SK-N-SH treated with all-trans-retinoic acid at 6 μM for 48 hours (cell line): ENCODE measurements at regions not wholly inside any gene's neighbourhood (a gene's known extent, or its start where the extent isn't known, plus 50 kb on each side); places are given as distances from the start of the nearest gene placed in this dataset.

ENCODE experiments used
- ATAC-seq: fragments of 200-7000 bp; cut with Tn5 transposase; 3 replicates; pipeline ENCODE4 v1.9.1; 2020; ENCODE audit warnings: mild to moderate bottlenecking, moderate library complexity
- ARNTL ChIP-seq: fragments of 450-650 bp; formaldehyde crosslinking; IDR thresholded peaks from 2 replicates; pipeline ENCODE4 v1.5.0; 2020; ENCODE audit warnings: low read depth, mild to moderate bottlenecking, moderate library complexity, borderline replicate concordance
- BACH2 ChIP-seq: fragments of 250-450 bp; sonication (Bioruptor Pico); IDR thresholded peaks from 2 replicates; pipeline ENCODE4 v1.9.0; 2021; ENCODE audit warnings: mild to moderate bottlenecking, borderline replicate concordance
- CSDC2 ChIP-seq: fragments of 250-450 bp; sonication (Bioruptor Pico); IDR thresholded peaks from 2 replicates; pipeline ENCODE4 v1.5.0; 2020; ENCODE audit warnings: mild to moderate bottlenecking, moderate library complexity
- CSRNP3 ChIP-seq: fragments of 250-450 bp; sonication (Bioruptor Pico); IDR thresholded peaks from 2 replicates; pipeline ENCODE4 v1.5.1; 2021; ENCODE audit warnings: mild to moderate bottlenecking, moderate library complexity
- ESRRG ChIP-seq: fragments of 250-450 bp; sonication (Bioruptor Pico); IDR thresholded peaks from 2 replicates; pipeline ENCODE4 v1.6.1; 2021; ENCODE audit warnings: mild to moderate bottlenecking
- GLIS3 ChIP-seq: fragments of 250-450 bp; sonication (Bioruptor Pico); IDR thresholded peaks from 2 replicates; pipeline ENCODE4 v1.5.0; 2020; ENCODE audit warnings: mild to moderate bottlenecking, moderate library complexity
- OSR1 ChIP-seq: fragments of 250-450 bp; sonication (Bioruptor Pico); IDR thresholded peaks from 2 replicates; pipeline ENCODE4 v1.8.0; 2022; ENCODE audit warnings: moderate library complexity, mild to moderate bottlenecking, inconsistent platforms
- PATZ1 ChIP-seq: fragments of 250-450 bp; sonication (Bioruptor Pico); IDR thresholded peaks from 2 replicates; pipeline ENCODE4 v1.8.0; 2020; ENCODE audit warnings: mild to moderate bottlenecking, moderate library complexity, borderline replicate concordance
- PPARA ChIP-seq: fragments of 250-450 bp; sonication (Bioruptor Pico); IDR thresholded peaks from 2 replicates; pipeline ENCODE4 v1.5.0; 2020; ENCODE audit warnings: mild to moderate bottlenecking, borderline replicate concordance
- TCF4 ChIP-seq: fragments of 250-450 bp; sonication (Bioruptor Pico); IDR thresholded peaks from 2 replicates; pipeline ENCODE4 v1.8.0; 2021; ENCODE audit warnings: mild to moderate bottlenecking, moderate library complexity, borderline replicate concordance
- TOX ChIP-seq: fragments of 250-450 bp; sonication (Bioruptor Pico); IDR thresholded peaks from 2 replicates; pipeline ENCODE4 v1.8.0; 2021; ENCODE audit warnings: mild to moderate bottlenecking, moderate library complexity, borderline replicate concordance
- ZC3H10 ChIP-seq: fragments of 250-450 bp; sonication (Bioruptor Pico); IDR thresholded peaks from 2 replicates; pipeline ENCODE4 v1.5.1; 2021; ENCODE audit warnings: mild to moderate bottlenecking, moderate library complexity
- ZFP3 ChIP-seq: fragments of 250-450 bp; sonication (Bioruptor Pico); IDR thresholded peaks from 2 replicates; pipeline ENCODE4 v1.5.0; 2020; ENCODE audit warnings: mild to moderate bottlenecking, moderate library complexity
- ZFP30 ChIP-seq: fragments of 450-650 bp; formaldehyde crosslinking; IDR thresholded peaks from 2 replicates; pipeline ENCODE4 v1.5.0; 2022; ENCODE audit warnings: mild to moderate bottlenecking, moderate library complexity
- ZNF565 ChIP-seq: fragments of 450-650 bp; formaldehyde crosslinking; conservative IDR thresholded peaks from 2 replicates; pipeline ENCODE4 v1.5.0; 2020; ENCODE audit warnings: low read depth, mild to moderate bottlenecking, moderate library complexity
- ZNF70 ChIP-seq: fragments of 450-650 bp; formaldehyde crosslinking; IDR thresholded peaks from 2 replicates; pipeline ENCODE4 v1.5.0; 2020; ENCODE audit warnings: mild to moderate bottlenecking, moderate library complexity
- ZNF8 ChIP-seq: fragments of 450-650 bp; formaldehyde crosslinking; IDR thresholded peaks from 2 replicates; pipeline ENCODE4 v1.5.0; 2020; ENCODE audit warnings: mild to moderate bottlenecking, moderate library complexity
- TF ChIP-seq, protein P1 (sequence below): fragments of 250-450 bp; sonication (Bioruptor Pico); IDR thresholded peaks from 2 replicates; pipeline ENCODE4 v1.8.0; 2021; ENCODE audit warnings: low read depth, mild to moderate bottlenecking, moderate library complexity, borderline replicate concordance
- TF ChIP-seq, protein P2 (sequence below): fragments of 250-450 bp; sonication (Bioruptor Pico); IDR thresholded peaks from 2 replicates; pipeline ENCODE4 v1.5.0; 2020; ENCODE audit warnings: mild to moderate bottlenecking, moderate library complexity

DNA sequence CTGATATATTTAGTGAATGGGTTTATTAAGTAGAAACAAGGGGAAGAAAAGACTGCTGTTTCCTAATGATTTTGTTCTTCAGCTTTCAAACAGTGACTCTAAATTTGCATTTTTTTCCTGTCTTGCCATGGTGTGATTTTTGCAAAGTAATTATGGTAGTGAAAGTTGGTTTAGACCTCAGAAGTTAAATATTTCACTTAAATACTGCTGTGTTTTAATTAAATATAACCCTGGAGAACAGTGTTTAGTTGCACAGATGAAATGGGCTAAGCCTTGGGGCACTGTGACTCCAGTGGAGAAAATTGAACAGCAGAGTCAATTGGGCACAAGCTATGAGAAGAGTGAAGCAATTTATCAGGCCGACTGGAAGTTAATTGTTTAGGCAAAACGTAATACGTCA, 111.1 kb upstream of the MCHR2 start:
- no peak for ATAC-seq

GRCh38 chr6:100103931-100104330, 109.9 kb upstream of the MCHR2 start:
- ATAC-seq = no peak
- no peak for TF ChIP-seq GLIS3

More for the DNA sequence above, 111.1 kb upstream of the MCHR2 start:
- no peak for TF ChIP-seq ZNF70
- TF ChIP-seq PPARA (CRISPR knock-in tag) = no peak
- TF ChIP-seq TCF4 = no peak
- no peak for TF ChIP-seq GLIS3
- no peak for TF ChIP-seq TOX (CRISPR knock-in tag)
- TF ChIP-seq, protein P1, sequence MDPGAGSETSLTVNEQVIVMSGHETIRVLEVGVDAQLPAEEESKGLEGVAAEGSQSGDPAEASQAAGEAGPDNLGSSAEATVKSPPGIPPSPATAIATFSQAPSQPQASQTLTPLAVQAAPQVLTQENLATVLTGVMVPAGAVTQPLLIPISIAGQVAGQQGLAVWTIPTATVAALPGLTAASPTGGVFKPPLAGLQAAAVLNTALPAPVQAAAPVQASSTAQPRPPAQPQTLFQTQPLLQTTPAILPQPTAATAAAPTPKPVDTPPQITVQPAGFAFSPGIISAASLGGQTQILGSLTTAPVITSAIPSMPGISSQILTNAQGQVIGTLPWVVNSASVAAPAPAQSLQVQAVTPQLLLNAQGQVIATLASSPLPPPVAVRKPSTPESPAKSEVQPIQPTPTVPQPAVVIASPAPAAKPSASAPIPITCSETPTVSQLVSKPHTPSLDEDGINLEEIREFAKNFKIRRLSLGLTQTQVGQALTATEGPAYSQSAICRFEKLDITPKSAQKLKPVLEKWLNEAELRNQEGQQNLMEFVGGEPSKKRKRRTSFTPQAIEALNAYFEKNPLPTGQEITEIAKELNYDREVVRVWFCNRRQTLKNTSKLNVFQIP (CRISPR knock-in tag) = no peak
- TF ChIP-seq ARNTL = no peak
- TF ChIP-seq ZC3H10 (CRISPR knock-in tag) = no peak

- TF ChIP-seq TCF4 = no peak
- TF ChIP-seq CSRNP3 (CRISPR knock-in tag) = no peak
- no peak for TF ChIP-seq ZC3H10 (CRISPR knock-in tag)
- TF ChIP-seq ZNF8 (CRISPR knock-in tag) = no peak
- TF ChIP-seq, protein P2, sequence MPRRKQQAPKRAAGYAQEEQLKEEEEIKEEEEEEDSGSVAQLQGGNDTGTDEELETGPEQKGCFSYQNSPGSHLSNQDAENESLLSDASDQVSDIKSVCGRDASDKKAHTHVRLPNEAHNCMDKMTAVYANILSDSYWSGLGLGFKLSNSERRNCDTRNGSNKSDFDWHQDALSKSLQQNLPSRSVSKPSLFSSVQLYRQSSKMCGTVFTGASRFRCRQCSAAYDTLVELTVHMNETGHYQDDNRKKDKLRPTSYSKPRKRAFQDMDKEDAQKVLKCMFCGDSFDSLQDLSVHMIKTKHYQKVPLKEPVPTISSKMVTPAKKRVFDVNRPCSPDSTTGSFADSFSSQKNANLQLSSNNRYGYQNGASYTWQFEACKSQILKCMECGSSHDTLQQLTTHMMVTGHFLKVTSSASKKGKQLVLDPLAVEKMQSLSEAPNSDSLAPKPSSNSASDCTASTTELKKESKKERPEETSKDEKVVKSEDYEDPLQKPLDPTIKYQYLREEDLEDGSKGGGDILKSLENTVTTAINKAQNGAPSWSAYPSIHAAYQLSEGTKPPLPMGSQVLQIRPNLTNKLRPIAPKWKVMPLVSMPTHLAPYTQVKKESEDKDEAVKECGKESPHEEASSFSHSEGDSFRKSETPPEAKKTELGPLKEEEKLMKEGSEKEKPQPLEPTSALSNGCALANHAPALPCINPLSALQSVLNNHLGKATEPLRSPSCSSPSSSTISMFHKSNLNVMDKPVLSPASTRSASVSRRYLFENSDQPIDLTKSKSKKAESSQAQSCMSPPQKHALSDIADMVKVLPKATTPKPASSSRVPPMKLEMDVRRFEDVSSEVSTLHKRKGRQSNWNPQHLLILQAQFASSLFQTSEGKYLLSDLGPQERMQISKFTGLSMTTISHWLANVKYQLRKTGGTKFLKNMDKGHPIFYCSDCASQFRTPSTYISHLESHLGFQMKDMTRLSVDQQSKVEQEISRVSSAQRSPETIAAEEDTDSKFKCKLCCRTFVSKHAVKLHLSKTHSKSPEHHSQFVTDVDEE = no peak
- TF ChIP-seq ARNTL = no peak
- TF ChIP-seq ZNF565 (CRISPR knock-in tag) = no peak
- no peak for TF ChIP-seq GLIS3
- TF ChIP-seq, all 23 proteins: peak for 0
- no peak for ATAC-seq
These were observed 109.2 kb upstream of the MCHR2 start for GRCh38 chr6:100103194-100103593.

DNA sequence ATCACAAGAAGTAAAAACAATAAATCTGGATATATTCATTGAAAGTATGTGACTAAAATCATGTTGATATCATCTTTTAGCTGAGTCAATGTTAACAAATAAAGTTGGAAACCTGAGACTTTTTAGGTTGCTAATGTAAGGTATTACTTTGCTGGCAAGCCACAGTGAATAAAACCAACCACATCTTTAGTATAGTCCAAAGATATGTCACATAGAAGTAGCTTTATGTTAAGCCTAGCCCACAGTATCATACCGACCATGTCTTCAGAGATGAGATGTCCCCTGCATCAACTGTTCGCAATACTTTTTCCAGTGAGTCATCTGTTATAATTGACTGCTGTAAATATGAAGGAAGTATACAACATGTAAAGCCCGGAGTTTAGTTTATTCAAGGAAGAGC, 107.6 kb upstream of the MCHR2 start:
- TF ChIP-seq, protein P1 (CRISPR knock-in tag) = no peak
- no peak for TF ChIP-seq ZNF70
- no peak for TF ChIP-seq TOX (CRISPR knock-in tag)
- TF ChIP-seq, protein P2 = no peak
- no peak for TF ChIP-seq ZFP3
- no peak for TF ChIP-seq OSR1 (CRISPR knock-in tag)
- TF ChIP-seq ESRRG (CRISPR knock-in tag) = no peak
- TF ChIP-seq CSDC2 (CRISPR knock-in tag) = no peak
- TF ChIP-seq ZFP30 (CRISPR knock-in tag) = no peak
- TF ChIP-seq BACH2 (CRISPR knock-in tag) = no peak
- TF ChIP-seq ZNF565 (CRISPR knock-in tag) = no peak
- TF ChIP-seq PATZ1 = no peak
- no peak for TF ChIP-seq GLIS3

More for the DNA sequence above, 107.6 kb upstream of the MCHR2 start:
- no peak; the same call in 2 of the 3 replicates for ATAC-seq
